ENCODE measurements at regions not wholly inside any gene's neighbourhood (a gene's known extent, or its start where the extent isn't known, plus 50 kb on each side); places are given as distances from the start of the nearest gene placed in this dataset.

DNA sequence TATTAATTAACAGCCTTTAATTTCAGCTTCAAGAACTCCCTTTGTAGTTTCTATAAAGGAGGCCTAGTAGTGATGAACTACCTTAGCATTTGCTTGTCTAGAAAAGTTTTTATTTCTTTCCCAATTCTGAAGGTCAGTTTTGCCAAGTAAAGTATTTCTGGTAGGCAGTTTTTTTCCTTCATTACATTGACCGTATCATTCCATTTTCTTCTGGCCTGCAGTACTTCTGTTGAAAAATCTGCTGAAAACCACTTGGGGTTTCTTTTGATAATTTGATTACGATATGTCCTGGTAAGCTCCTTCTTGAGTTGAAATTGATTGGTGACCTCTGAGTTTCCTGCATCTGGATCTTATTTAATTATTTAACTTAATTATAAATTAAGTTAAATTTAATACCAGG lies 691.8 kb downstream of the TSN start:
- DNase-seq, result no peak

DNA sequence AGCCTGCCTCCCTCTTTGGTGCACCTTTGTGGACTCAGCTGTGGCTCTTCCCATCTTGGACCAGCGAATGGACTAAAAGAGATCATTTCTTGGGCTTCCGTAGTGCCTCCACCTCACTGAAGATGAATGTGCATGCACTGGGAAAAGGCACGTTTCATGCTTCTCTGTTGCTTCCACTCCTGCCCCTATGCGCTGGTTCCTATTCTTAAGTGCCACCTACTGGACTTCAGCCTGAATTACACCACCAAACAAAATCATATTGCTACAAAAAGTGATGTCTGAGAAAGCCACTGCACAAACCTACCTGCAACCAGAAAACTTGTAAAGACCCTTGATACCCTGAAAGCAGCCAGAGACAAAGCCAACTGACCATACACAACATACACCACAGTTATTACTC lies 695.6 kb downstream of the TSN start:
- DNase-seq, result no peak

DNA sequence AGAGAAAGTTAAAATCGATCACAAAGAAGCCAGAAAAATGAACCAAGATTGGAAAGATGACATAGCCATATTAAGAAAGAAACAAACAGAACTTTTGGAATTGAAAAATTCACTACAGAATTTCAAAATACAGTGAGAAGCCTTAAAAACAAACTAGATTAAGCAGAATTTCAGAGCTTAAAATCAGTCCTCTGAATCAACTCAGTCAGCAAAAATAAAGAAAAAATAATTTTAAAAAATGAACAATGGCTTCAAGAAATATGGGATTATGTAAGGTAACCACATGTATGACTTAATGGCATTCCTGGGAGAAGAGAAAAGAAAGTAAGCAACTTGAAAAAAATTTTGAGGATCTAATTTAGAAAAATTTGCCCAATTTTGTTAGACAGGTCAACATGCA lies 696.2 kb downstream of the TSN start:
- DNase-seq, result no peak

GRCh38 chr2:122469147-122469546 lies 713.7 kb downstream of the TSN start:
- DNase-seq, result no peak

GRCh38 chr2:122471753-122472152 lies 716.3 kb downstream of the TSN start:
- peak; percentile 79 for DNase-seq

DNA sequence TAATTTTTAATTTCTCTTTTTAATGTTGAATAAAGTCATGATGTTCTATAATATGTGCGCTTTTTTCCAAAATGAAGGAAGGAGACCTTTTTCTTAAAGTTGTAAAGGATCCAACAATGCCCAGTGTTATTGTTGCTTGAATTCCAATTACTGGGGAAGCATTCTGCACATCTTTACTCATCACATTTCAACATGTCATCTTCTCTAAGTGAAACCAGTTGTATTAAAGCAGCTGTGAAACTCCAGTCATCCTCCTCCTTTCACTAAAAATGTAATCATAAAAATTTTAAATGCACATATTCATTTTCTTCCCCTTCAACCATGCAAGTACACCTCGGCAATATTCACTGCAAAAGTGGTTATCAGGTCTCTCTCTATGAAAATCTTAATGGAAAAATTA lies 722.7 kb downstream of the TSN start:
- DNase-seq, result no peak

- DNase-seq, result peak; percentile 28
Measured at GRCh38 chr2:122478771-122479170, 723.3 kb downstream of the TSN start.

DNA sequence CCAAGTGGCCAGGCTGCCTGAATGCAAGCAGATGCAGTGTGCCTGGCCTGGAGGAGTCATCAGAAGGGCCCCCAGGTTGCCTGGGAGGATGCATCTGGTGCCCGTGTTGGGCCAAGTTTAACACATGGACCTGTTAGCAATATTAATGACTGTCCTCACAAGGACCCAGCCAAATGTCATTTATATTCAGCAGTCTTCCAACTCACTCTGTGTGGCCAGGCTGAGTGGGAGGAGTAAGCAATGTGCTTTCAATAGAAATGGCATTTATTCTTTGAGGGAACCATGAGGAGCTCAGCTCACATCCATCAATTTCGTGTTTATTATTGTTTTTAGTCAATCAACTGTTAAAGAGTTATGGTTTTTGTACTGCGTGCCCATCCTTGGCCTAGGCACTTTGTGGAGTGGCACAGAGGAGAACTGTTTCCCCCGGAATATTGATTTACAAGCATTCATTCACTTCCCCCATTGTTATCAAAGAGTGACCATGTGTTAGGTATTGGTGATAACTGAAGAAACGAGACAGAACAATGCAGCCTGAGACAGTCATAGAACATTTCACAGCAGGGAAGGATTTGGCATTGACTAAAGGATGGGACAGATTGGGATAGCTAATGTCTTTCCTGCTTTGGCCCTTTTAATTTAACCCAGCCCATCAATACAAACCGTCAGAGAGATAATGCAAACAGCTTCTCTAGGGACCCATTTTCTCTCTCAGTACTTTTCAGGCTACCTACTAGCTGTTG lies 725.2 kb downstream of the TSN start:
- no peak for DNase-seq

- DNase-seq, result no peak
Measured at GRCh38 chr2:122481244-122481622, 725.8 kb downstream of the TSN start.

DNA sequence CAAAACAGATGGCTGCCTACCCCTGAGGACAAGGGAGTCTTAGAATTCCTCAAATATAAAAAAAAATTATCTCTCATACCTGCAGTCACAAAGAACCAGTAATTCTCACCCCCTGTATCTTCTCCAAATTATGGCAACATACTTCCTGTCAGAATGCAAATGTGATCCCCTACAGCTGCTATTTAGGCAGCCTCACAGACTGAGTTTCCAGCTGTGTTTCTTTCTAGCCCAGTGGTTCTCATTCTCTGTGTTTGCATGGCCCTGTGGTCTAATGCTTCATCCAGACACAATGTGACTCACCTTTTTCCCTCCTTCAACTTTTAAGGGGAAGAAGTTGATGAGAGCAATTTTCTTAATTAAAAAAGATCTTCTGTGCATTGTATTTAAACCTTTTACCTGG lies 726.3 kb downstream of the TSN start:
- no peak for DNase-seq

DNA sequence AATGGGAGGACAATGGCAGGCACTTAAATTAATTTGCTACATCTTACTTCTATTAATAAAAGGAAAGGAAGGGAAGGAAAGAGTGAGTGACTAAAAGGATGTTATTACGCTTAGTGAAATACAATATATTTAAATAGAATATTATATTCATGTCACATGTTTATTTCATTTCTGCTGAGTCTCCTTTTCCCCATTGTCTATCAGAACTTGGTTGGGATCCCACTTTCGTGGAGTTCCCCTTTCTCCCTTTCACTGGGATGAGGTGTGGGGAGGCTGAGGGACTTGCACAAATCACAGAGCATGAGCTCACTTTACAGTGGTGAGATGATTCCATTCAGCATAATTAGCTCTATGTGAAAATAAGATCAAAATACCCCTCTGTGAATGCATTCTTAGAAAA lies 730.6 kb downstream of the TSN start:
- no peak for DNase-seq

- peak; percentile 35 for DNase-seq
Measured at GRCh38 chr2:122486705-122487415, 731.4 kb downstream of the TSN start.

GRCh38 chr2:122491011-122491410 lies 735.6 kb downstream of the TSN start:
- DNase-seq, result no peak

- no peak for DNase-seq
Measured at GRCh38 chr2:122500316-122501105, 745.1 kb downstream of the TSN start.

DNA sequence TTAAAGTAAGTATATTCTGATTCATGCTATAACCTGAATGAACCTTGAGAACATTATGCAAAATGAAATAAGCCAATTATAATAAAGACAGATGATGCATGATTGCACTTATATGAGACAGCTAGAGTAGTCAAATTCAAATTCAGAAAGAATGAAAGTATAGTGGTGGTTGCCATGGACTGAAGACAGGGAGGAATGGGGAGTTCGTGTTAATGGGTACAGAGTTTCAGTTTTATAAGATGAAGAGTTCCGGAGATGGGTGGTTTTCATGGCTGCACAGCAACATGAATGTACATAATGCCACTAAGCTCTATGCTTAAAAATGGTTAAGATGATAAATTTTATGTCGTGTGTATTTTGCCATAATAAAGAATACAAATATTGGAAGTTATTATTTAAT lies 751.2 kb downstream of the TSN start:
- DNase-seq, result no peak

DNA sequence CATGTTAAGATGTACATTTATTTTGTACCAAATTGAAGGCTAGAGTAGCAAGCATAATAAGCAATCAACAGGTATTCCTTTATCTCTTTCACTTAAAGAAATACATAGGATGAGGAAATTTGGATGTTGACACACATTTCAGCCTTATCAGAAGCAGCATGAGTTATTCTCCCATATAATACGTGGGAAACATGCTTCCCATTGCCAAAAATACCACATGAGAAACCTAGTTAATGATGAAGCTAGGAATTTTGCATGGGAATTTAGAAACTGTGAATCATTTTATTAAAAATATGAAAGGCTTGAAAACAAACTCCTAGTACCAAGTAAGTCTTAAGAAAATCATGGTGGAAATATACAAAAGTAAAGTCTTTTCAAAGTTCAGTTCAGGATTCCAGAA lies 751.8 kb downstream of the TSN start:
- no peak for DNase-seq

GRCh38 chr2:122512091-122512490 lies 756.6 kb downstream of the TSN start:
- no peak for DNase-seq

GRCh38 chr2:122514451-122514996 lies 759.1 kb downstream of the TSN start:
- DNase-seq, result no peak

GRCh38 chr2:122515731-122516290 lies 760.4 kb downstream of the TSN start:
- DNase-seq, result no peak

GRCh38 chr2:122516775-122517174 lies 761.3 kb downstream of the TSN start:
- DNase-seq, result no peak

GRCh38 chr2:122519366-122519765 lies 763.9 kb downstream of the TSN start:
- DNase-seq, result no peak

DNA sequence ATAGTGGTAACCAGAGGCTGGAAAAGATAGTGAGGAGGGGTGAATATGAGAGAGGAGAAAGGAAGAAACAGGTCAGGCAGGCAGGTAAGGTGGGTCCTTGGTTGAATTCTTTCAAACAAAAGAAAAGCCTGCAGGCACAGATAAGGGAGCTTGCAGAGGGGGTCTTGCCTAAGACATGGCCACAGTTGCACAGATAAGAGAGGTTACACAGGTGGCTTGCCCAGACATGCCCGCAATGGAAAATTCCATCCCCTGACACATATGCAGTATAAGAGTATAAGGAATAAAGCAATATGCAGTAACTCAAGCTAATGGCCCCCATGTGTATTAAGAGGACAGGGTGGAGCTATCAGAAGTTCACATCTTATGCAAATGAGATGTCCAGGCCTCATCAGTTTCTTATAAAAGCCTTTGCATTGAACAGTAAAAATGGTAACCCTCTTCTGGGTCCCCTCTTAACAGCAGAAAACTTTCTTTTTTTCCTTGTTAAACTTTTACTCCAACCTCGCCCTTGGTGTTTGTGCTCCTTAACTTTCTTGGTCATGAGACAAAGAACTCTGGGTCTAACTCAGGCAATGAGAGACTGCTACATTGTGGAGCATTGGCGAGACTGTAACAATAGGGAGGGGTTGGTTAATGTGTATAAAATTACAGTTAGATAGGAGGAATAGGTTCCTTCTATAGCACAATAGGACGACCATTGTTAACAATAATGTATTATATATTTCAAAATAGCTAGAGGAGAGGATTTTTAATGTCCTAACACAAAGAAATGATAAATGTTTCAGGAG lies 764.6 kb downstream of the TSN start:
- DNase-seq, result no peak

All from femur (tissue), 1 donor.